IMR-90 (cell line): ENCODE measurements at regions not wholly inside any gene's neighbourhood (a gene's known extent, or its start where the extent isn't known, plus 50 kb on each side); places are given as distances from the start of the nearest gene placed in this dataset.

Experiments
- ATAC-seq: fragments of 200-7000 bp; cut with Tn5 transposase; 2 replicates; pipeline ENCODE4 v1.9.1; 2020; ENCODE audit warnings: low read depth, mild to moderate bottlenecking, moderate library complexity
- BruUV-seq: library from RNA; stranded (reverse); fragments of 400-500 nt; replicated peaks from 2 replicates; lab custom pipeline; 2021; lab: Mats Ljungman, UMichigan
- CTCF ChIA-PET: fragments of 300-600 bp; formaldehyde crosslinking; extraction: SDS; loops from one replicate; lab custom pipeline; 2021; ENCODE audit warnings: antibody characterized with exemption; lab: Yijun Ruan, JAX
- POLR2A ChIA-PET: fragments of 300-600 bp; sonication (Branson Sonifier 250); formaldehyde crosslinking; loops from one replicate; lab custom pipeline; 2022; ENCODE audit warnings: antibody characterized with exemption; ENCODE audit not compliant: unreplicated experiment; lab: Charles Lee
- DNase-seq: peaks from one replicate; pipeline ENCODE4 v3.0.0; 2013
- H2AFZ ChIP-seq: replicated peaks from 2 replicates; pipeline ENCODE3; 2013; ENCODE audit warnings: low read length, mild to moderate bottlenecking; ENCODE audit not compliant: poor library complexity
- H2AK5ac ChIP-seq: 2 replicates; pipeline ENCODE4 v1.6.1; 2013; ENCODE audit warnings: low read depth, low read length, inconsistent platforms
- H2AK9ac ChIP-seq: replicated peaks from 2 replicates; pipeline ENCODE3; 2013; ENCODE audit warnings: mild to moderate bottlenecking, low read depth, low read length, moderate library complexity; ENCODE audit not compliant: poor library complexity
- H2BK120ac ChIP-seq: 2 replicates; pipeline ENCODE4 v1.6.1; 2013; ENCODE audit warnings: low read depth, low read length, inconsistent platforms
- H2BK15ac ChIP-seq: 3 replicates; pipeline ENCODE4 v1.6.1; 2013; ENCODE audit warnings: low read depth, low read length, inconsistent platforms
- H2BK20ac ChIP-seq: 2 replicates; pipeline ENCODE4 v1.6.1; 2013; ENCODE audit warnings: low read depth, mild to moderate bottlenecking, inconsistent platforms, low read length, moderate library complexity
- H2BK5ac ChIP-seq: 2 replicates; pipeline ENCODE4 v1.6.1; 2013; ENCODE audit warnings: mild to moderate bottlenecking, low read depth, low read length, inconsistent platforms; ENCODE audit not compliant: poor library complexity, severe bottlenecking
- H3K14ac ChIP-seq: replicated peaks from 2 replicates; pipeline ENCODE4 v1.6.1; 2013; ENCODE audit warnings: low read depth, low read length, inconsistent platforms
- H3K18ac ChIP-seq: 2 replicates; pipeline ENCODE4 v1.6.1; 2013; ENCODE audit warnings: low read depth, low read length, control low read depth
- H3K23ac ChIP-seq: 2 replicates; pipeline ENCODE4 v1.6.1; 2013; ENCODE audit warnings: low read depth, low read length, inconsistent platforms
- H3K27ac ChIP-seq: 2 replicates; pipeline ENCODE4 v1.5.1; 2013; ENCODE audit warnings: mild to moderate bottlenecking, control low read depth, low read length; ENCODE audit not compliant: insufficient read depth
- H3K27me3 ChIP-seq: 2 replicates; pipeline ENCODE4 v1.6.1; 2013; ENCODE audit warnings: low read length; ENCODE audit not compliant: control insufficient read depth, insufficient read depth
- H3K36me3 ChIP-seq: 2 replicates; pipeline ENCODE4 v1.6.1; 2013; ENCODE audit warnings: low read length, mixed read lengths; ENCODE audit not compliant: control insufficient read depth, insufficient read depth
- H3K4ac ChIP-seq: 2 replicates; pipeline ENCODE4 v1.6.1; 2013; ENCODE audit warnings: low read depth, low read length, inconsistent platforms
- H3K4me1 ChIP-seq: 2 replicates; pipeline ENCODE4 v1.6.1; 2013; ENCODE audit warnings: low read length, mixed read lengths; ENCODE audit not compliant: control insufficient read depth, insufficient read depth
- H3K4me2 ChIP-seq: 2 replicates; pipeline ENCODE4 v1.6.1; 2013; ENCODE audit warnings: low read depth, mild to moderate bottlenecking, control low read depth, low read length, moderate library complexity
- H3K4me3 ChIP-seq: 2 replicates; pipeline ENCODE4 v1.5.1; 2013; ENCODE audit warnings: low read depth, mild to moderate bottlenecking, control low read depth, low read length, moderate library complexity; ENCODE audit not compliant: insufficient read depth
- H3K56ac ChIP-seq: 2 replicates; pipeline ENCODE4 v1.6.1; 2013; ENCODE audit warnings: low read length, inconsistent platforms; ENCODE audit not compliant: insufficient read depth; ENCODE audit errors: extremely low read depth
- H3K79me1 ChIP-seq, 2 experiments: 2 replicates each; pipeline ENCODE4 v1.6.1; 2013; ENCODE audit warnings: low read length in 2 of 2, inconsistent platforms in 1 of 2, low read depth in 1 of 2
- H3K9ac ChIP-seq: 2 replicates; pipeline ENCODE4 v1.6.1; 2013; ENCODE audit warnings: low read depth, low read length, control low read depth
- H3K9me1 ChIP-seq: 2 replicates; pipeline ENCODE4 v1.6.1; 2013; ENCODE audit warnings: low read length, inconsistent platforms; ENCODE audit not compliant: insufficient read depth
- H3K9me3 ChIP-seq: 2 replicates; pipeline ENCODE4 v1.6.1; 2013; ENCODE audit warnings: low read length; ENCODE audit not compliant: control insufficient read depth, insufficient read depth
- H4K20me1 ChIP-seq: 2 replicates; pipeline ENCODE4 v1.6.1; 2013; ENCODE audit warnings: low read length, inconsistent platforms; ENCODE audit not compliant: insufficient read depth
- H4K5ac ChIP-seq: 2 replicates; pipeline ENCODE4 v1.6.1; 2013; ENCODE audit warnings: mild to moderate bottlenecking, low read depth, low read length, control low read depth
- H4K8ac ChIP-seq, 2 experiments: 2 replicates each; pipeline ENCODE4 v1.6.1; 2013; ENCODE audit warnings: low read depth in 2 of 2, low read length in 2 of 2, control low read depth in 1 of 2, inconsistent platforms in 1 of 2
- H4K91ac ChIP-seq: 2 replicates; pipeline ENCODE4 v1.6.1; 2013; ENCODE audit warnings: low read depth, low read length, inconsistent platforms; ENCODE audit not compliant: insufficient read depth
- BHLHE40 ChIP-seq: fragments of 150-350 bp; IDR thresholded peaks from 2 replicates; pipeline ENCODE4 v1.6.1; 2016; ENCODE audit warnings: mild to moderate bottlenecking, low read depth, low read length
- CEBPB ChIP-seq: IDR thresholded peaks from 2 replicates; pipeline ENCODE4 v1.6.1; 2012; ENCODE audit warnings: low read depth, low read length, improper control_type of control experiment
- CHD1 ChIP-seq: IDR thresholded peaks from 2 replicates; pipeline ENCODE4 v1.6.1; 2012; ENCODE audit warnings: low read depth, low read length, improper control_type of control experiment
- CTCF ChIP-seq: conservative IDR thresholded peaks from 2 replicates; pipeline ENCODE4 v1.5.1; 2012; ENCODE audit warnings: mild to moderate bottlenecking, low read depth, low read length, improper control_type of control experiment
- ELK1 ChIP-seq: fragments of 150-350 bp; IDR thresholded peaks from 2 replicates; pipeline ENCODE4 v1.6.1; 2016; ENCODE audit warnings: low read depth, mild to moderate bottlenecking, low read length, moderate library complexity, borderline replicate concordance
- FOS ChIP-seq: fragments of 150-350 bp; IDR thresholded peaks from 2 replicates; pipeline ENCODE4 v1.6.1; 2016; ENCODE audit warnings: low read depth, low read length
- MAFK ChIP-seq: IDR thresholded peaks from 2 replicates; pipeline ENCODE4 v1.6.1; 2012; ENCODE audit warnings: low read depth, low read length, improper control_type of control experiment
- MAZ ChIP-seq: IDR thresholded peaks from 2 replicates; pipeline ENCODE4 v1.6.1; 2012; ENCODE audit warnings: low read depth, mild to moderate bottlenecking, low read length, improper control_type of control experiment, moderate library complexity, borderline replicate concordance
- MXI1 ChIP-seq: IDR thresholded peaks from 2 replicates; pipeline ENCODE4 v1.6.1; 2012; ENCODE audit warnings: low read depth, mild to moderate bottlenecking, low read length, moderate library complexity, borderline replicate concordance
- NFE2L2 ChIP-seq: fragments of 150-350 bp; IDR thresholded peaks from 2 replicates; pipeline ENCODE4 v1.6.1; 2016; ENCODE audit warnings: low read depth, mild to moderate bottlenecking, low read length
- POLR2A ChIP-seq: IDR thresholded peaks from 2 replicates; pipeline ENCODE4 v1.6.1; 2012; ENCODE audit warnings: mild to moderate bottlenecking, low read depth, low read length
- RAD21 ChIP-seq: IDR thresholded peaks from 2 replicates; pipeline ENCODE4 v1.6.1; 2012; ENCODE audit warnings: low read length, improper control_type of control experiment
- RCOR1 ChIP-seq: IDR thresholded peaks from 2 replicates; pipeline ENCODE4 v1.6.1; 2012; ENCODE audit warnings: mild to moderate bottlenecking, low read length, improper control_type of control experiment; ENCODE audit not compliant: insufficient replicate concordance
- RFX5 ChIP-seq: IDR thresholded peaks from 2 replicates; pipeline ENCODE4 v1.8.0; 2012; ENCODE audit warnings: low read depth, mild to moderate bottlenecking, low read length, moderate library complexity
- SMC3 ChIP-seq: fragments of 150-350 bp; IDR thresholded peaks from 2 replicates; pipeline ENCODE4 v1.6.1; 2016; ENCODE audit warnings: low read depth, mild to moderate bottlenecking, antibody characterized with exemption, low read length, moderate library complexity
- USF2 ChIP-seq: fragments of 150-350 bp; IDR thresholded peaks from 2 replicates; pipeline ENCODE4 v1.6.1; 2017; ENCODE audit warnings: mild to moderate bottlenecking, antibody characterized with exemption, low read length, low read depth
- WGBS, 2 experiments: methylation state at CpG; one replicate each; pipeline versions ENCODE4 v1.1.5 to v1.1.7; 2013; ENCODE audit warnings: missing lambda C conversion rate in 2 of 2; ENCODE audit not compliant: insufficient read length in 1 of 2; ENCODE audit errors: extremely low coverage in 2 of 2; 5-methylcytosine and 5-hydroxymethylcytosine counted together
- dilution Hi-C: fragments of 300-500 bp; cut with HindIII; formaldehyde crosslinking; loops from one replicate; pipeline ENCODE4 v1.14.3; 2018; ENCODE audit warnings: low sequenced_read_pairs; ENCODE audit not compliant: unreplicated experiment
- in situ Hi-C: fragments of 300-500 bp; cut with MboI; formaldehyde crosslinking; loops from 3 replicates; pipeline ENCODE4 v1.14.3; 2019; ENCODE audit warnings: low sequenced_read_pairs, inconsistent platforms, mixed read lengths
- intact Hi-C: fragments of 100-400 bp; cut with micrococcal nuclease; formaldehyde crosslinking; loops from 2 replicates; pipeline ENCODE4 v1.10.0; 2022

GRCh38 chr11:69961738-69962137, 116.4 kb upstream of the ANO1 start:
- no peak for TF ChIP-seq MXI1
- no peak for TF ChIP-seq FOS
- TF ChIP-seq ELK1, result no peak
- TF ChIP-seq NFE2L2, result no peak
- TF ChIP-seq SMC3, result no peak
- no peak for TF ChIP-seq CTCF
- no peak for TF ChIP-seq USF2
- no peak for TF ChIP-seq MAZ
- no peak for TF ChIP-seq MAFK
- no peak for TF ChIP-seq BHLHE40
- no peak for TF ChIP-seq POLR2A
- TF ChIP-seq RAD21, result no peak
- TF ChIP-seq CEBPB, result no peak
- no peak for TF ChIP-seq RFX5
- no peak for TF ChIP-seq CHD1
- TF ChIP-seq RCOR1, result no peak
- no peak overlapping the region for H2BK15ac ChIP-seq
- H2AK5ac ChIP-seq, result peak overlapping the region; percentile 82; the same call in 1 of the 2 replicates
- no peak overlapping the region for H3K23ac ChIP-seq
- H3K36me3 ChIP-seq, result no peaks in the 10 kb centered on the region
- peak overlapping the region; percentile 89 for H2BK120ac ChIP-seq
- no TSS peak for BruUV-seq
- H2BK5ac ChIP-seq, result no peak overlapping the region
- peaks cover 14% of the 10 kb centered on the region for H3K9me1 ChIP-seq
- dilution Hi-C loops (no loop called here), in situ Hi-C loops (no loop called here), intact Hi-C loops (no loop called here)
- H2AFZ ChIP-seq, result no peak overlapping the region
- ChIA-PET CTCF (no interaction called here), POLR2A (no interaction called here)
- H3K4me3 ChIP-seq, result no peak overlapping the region
- WGBS, 2 experiments, result 85% methylated on average over 4 of the region's 11 CpGs; no CpG with 5 or more reads in 1 of the 2 experiments
- H2BK20ac ChIP-seq, result peak overlapping the region; percentile 94; the same call in 1 of the 2 replicates
- peak overlapping the region; percentile 84; the same call in 1 of the 2 replicates for H3K14ac ChIP-seq
- H3K27ac ChIP-seq, result no peak overlapping the region
- H4K5ac ChIP-seq, result no peak overlapping the region; the same call in 1 of the 2 replicates
- peak overlapping the region in 1 of 2 experiments; percentile 73; a peak in 1 of 4 replicates for H4K8ac ChIP-seq
- ATAC-seq, result no peak
- no peak overlapping the region for H3K4me2 ChIP-seq
- no peaks in the 10 kb centered on the region for H3K27me3 ChIP-seq
- peak overlapping the region; percentile 9 for H4K91ac ChIP-seq
- no peak for DNase-seq
- peaks cover 30% of the 10 kb centered on the region for H3K4me1 ChIP-seq
- peak overlapping the region; percentile 95 for H3K4ac ChIP-seq
- peak overlapping the region; percentile 22 for H2AK9ac ChIP-seq
- H3K79me1 ChIP-seq, result 0 out of 4 replicates have a peak, but pooled peaks cover 0 to 4% of the 10 kb centered on the region in 2 experiments
- no peaks in the 10 kb centered on the region for H3K9me3 ChIP-seq
- no peak overlapping the region for H3K9ac ChIP-seq
- H3K56ac ChIP-seq, result no peak overlapping the region
- H4K20me1 ChIP-seq, result no peaks in the 10 kb centered on the region
- H3K18ac ChIP-seq, result peak overlapping the region; percentile 3; the same call in 1 of the 2 replicates
